Esophagus squamous epithelium (tissue), 5 donors: ENCODE measurements at regions not wholly inside any gene's neighbourhood (a gene's known extent, or its start where the extent isn't known, plus 50 kb on each side); places are given as distances from the start of the nearest gene placed in this dataset.
A peak's percentile ranks its signal among the peaks of the same experiment; 100 is the strongest.
"Not testable (repeated sequence)": the region's sequence is repeated elsewhere in the genome, so short reads cannot be mapped to it uniquely, and the experiment has no call there.

Source experiments
- DNase-seq: peaks from one replicate; lab custom pipeline; 2025; lab: John Stamatoyannopoulos, UW
- H3K27ac ChIP-seq, 4 donors: fragments of 200-600 bp; sonication (generic); one replicate each; pipeline ENCODE4 v1.5.1; 2016 to 2019; ENCODE audit warnings: mild to moderate bottlenecking in 1 of 4
- H3K27me3 ChIP-seq, 4 donors: fragments of 200-600 bp; sonication (generic); 1 replicate in 3 of 4; 2 replicates in 1 of 4; pipeline versions ENCODE4 v1.5.1 to v1.6.0; 2017 to 2021; ENCODE audit warnings: antibody characterized with exemption in 1 of 4
- H3K36me3 ChIP-seq, 3 donors: fragments of 200-600 bp; sonication (generic); one replicate each; pipeline ENCODE4 v1.5.1; 2016 to 2019
- H3K4me1 ChIP-seq, 3 donors: fragments of 200-600 bp; sonication (generic); one replicate each; pipeline ENCODE4 v1.5.1; 2017 to 2019
- H3K4me3 ChIP-seq, 4 donors: fragments of 200-600 bp; sonication (generic); 1 replicate in 3 of 4; 2 replicates in 1 of 4; pipeline ENCODE4 v1.5.1; 2016 to 2019; ENCODE audit warnings: mild to moderate bottlenecking in 2 of 4, moderate library complexity in 1 of 4
- H3K9me3 ChIP-seq, 3 donors: fragments of 200-600 bp; sonication (generic); one replicate each; pipeline ENCODE4 v1.5.1; 2016 to 2019
- POLR2A ChIP-seq, 4 donors: fragments of 450-650 bp; IDR thresholded peaks; one replicate each; pipeline ENCODE4 v1.6.1; 2017; ENCODE audit warnings: antibody characterized with exemption in 4 of 4, mild to moderate bottlenecking in 4 of 4, moderate library complexity in 3 of 4
- WGBS, 2 donors: methylation state at CpG; one replicate each; pipeline ENCODE4 v1.1.5; 2018; 5-methylcytosine and 5-hydroxymethylcytosine counted together
- intact Hi-C: fragments of 100-400 bp; cut with DNase I; formaldehyde crosslinking; loops from one replicate; pipeline ENCODE4 v1.15.0; 2022
- TF ChIP-seq, protein P1 (sequence below), 6 experiments: fragments of 450-650 bp in 4 of 6; fragments of 200-600 bp in 2 of 6; sonication (generic) in 2 of 6; IDR thresholded peaks; one replicate each; pipeline ENCODE4 v1.5.1; 2016 to 2019; ENCODE audit warnings: antibody characterized with exemption in 6 of 6, mild to moderate bottlenecking in 4 of 6, moderate library complexity in 4 of 6
- donor health status: DM: yes; HTN: yes; CAD: no.

DNA sequence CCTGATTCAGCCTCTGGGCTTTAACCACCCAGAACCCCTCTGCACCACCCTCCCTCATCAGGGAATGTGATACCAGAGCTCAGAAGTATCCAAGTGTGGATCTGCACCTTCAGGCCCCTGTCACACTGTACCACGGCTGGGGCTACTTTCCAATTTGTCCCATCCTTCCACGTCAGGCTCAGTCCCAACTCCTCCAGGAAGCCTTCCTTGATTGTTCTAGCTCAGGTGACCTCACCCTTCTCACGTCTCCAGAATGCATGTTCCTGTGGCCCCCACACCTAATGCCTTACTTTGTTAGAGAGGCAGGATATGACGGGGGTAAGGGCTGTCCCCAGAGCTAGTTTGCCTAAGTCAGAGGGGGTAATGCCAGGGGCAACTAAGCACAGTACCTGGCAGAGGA, 134.3 kb downstream of the TFCP2L1 start:
- TF ChIP-seq POLR2A (IDR thresholded peaks at IDR 0.05): no peak
- TF ChIP-seq, protein P1, sequence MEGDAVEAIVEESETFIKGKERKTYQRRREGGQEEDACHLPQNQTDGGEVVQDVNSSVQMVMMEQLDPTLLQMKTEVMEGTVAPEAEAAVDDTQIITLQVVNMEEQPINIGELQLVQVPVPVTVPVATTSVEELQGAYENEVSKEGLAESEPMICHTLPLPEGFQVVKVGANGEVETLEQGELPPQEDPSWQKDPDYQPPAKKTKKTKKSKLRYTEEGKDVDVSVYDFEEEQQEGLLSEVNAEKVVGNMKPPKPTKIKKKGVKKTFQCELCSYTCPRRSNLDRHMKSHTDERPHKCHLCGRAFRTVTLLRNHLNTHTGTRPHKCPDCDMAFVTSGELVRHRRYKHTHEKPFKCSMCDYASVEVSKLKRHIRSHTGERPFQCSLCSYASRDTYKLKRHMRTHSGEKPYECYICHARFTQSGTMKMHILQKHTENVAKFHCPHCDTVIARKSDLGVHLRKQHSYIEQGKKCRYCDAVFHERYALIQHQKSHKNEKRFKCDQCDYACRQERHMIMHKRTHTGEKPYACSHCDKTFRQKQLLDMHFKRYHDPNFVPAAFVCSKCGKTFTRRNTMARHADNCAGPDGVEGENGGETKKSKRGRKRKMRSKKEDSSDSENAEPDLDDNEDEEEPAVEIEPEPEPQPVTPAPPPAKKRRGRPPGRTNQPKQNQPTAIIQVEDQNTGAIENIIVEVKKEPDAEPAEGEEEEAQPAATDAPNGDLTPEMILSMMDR (IDR thresholded peaks at IDR 0.05): no peak
- H3K27me3 ChIP-seq: no peaks in the 10 kb centered on the region
- H3K36me3 ChIP-seq: no peaks in the 10 kb centered on the region
- intact Hi-C loops: no loop called here
- no peaks in the 10 kb centered on the region for H3K9me3 ChIP-seq
- no peak for DNase-seq
- H3K27ac ChIP-seq: peak overlapping the region in 3 of 4 donors; percentile 64 to 94 (median 93)
- WGBS, 2 donors: 52 to 85% methylated on average over 2 to 4 of the region's 4 CpGs
- no peak overlapping the region for H3K4me3 ChIP-seq
- peaks cover 14 to 59% (median 18%) of the 10 kb centered on the region in 3 donors for H3K4me1 ChIP-seq

DNA sequence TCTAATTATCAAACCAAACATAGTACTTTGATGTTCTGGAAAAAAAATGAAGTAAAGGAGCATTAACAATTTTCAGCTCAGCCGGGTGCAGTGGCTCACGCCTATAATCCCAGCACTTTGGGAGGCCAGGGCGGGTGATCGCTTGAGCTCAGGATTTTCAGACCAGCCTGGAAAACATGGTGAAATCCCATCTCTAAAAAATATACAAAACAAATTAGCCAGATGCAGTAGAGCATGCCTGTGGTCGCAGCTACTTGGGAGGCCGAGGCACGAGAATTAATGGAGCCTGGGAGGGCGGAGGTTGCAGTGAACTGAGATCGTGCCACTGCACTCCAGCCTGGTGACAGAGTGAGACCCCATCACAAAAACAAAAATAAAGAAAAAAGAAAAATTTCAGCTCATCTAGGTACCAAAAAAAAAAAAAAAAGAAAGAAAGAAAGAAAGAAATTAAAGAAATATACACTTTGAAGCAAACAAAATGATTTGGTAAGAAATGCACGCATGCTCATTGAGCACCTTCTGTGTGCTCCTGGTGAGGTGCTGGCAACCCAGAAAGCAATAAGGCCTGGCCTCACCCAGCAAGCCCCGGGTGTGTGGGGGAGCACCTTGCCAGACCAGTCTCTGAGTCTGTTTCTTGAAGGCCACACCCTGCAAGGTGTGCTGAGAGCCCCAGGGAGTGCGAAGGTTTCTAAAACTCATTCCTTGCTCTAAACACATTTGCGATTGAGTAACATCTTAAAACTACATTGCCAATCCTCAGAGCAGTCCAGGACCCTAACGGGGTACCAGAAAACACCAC, 133.5 kb downstream of the TFCP2L1 start:
- no peaks in the 10 kb centered on the region for H3K27me3 ChIP-seq
- no peak overlapping the region for H3K4me3 ChIP-seq
- intact Hi-C loops: no loop called here
- no peak for DNase-seq
- H3K9me3 ChIP-seq: no peaks in the 10 kb centered on the region
- peaks cover 16 to 67% (median 18%) of the 10 kb centered on the region in 3 donors for H3K4me1 ChIP-seq
- TF ChIP-seq, protein P1 (IDR thresholded peaks at IDR 0.05): no peak
- TF ChIP-seq POLR2A (IDR thresholded peaks at IDR 0.05): no peak
- no peaks in the 10 kb centered on the region for H3K36me3 ChIP-seq
- WGBS, 2 donors: 44 to 50% methylated on average over 13 to 14 of the region's 14 CpGs
- H3K27ac ChIP-seq: peak overlapping the region; percentile 86 to 94 (median 90)

DNA sequence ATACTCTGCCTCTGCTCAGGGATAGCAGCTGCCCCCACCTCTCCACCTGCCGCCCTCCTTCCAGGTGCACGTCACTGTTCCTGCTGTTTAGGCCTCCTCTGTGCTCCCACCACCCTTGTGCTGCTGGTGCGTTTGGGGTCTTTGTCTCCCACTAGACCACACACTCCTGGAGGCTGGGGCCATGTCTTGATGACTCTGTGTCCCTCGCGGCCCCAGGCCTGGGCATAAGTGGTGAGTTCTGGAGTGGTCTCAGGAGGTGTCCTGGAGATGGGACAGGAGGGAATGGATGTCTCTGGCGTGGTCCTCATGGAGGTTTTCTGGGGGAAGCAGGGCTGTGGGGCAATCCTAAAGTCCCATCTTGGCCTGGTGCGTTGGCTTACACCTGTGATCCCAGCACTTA, 132.1 kb downstream of the TFCP2L1 start:
- DNase-seq: no peak
- Histone ChIP-seq H3K4me1 (peaks cover 16 to 67% (median 18%) of the 10 kb centered on the region in 3 donors), H3K9me3 (peaks cover 0 to 10% (median 9%) of the 10 kb centered on the region in 3 donors), H3K36me3 (no peaks in the 10 kb centered on the region), H3K27ac (peak overlapping the region in 3 of 4 donors; percentile 86 to 94 (median 93)), H3K4me3 (no peak overlapping the region), H3K27me3 (no peaks in the 10 kb centered on the region)
- intact Hi-C loops: no loop called here
- TF ChIP-seq POLR2A (IDR thresholded peaks at IDR 0.05): no peak
- TF ChIP-seq, protein P1 (IDR thresholded peaks at IDR 0.05): no peak
- 100% methylated on average over 4 of the region's 7 CpGs; no CpG with 5 or more reads in 1 of the 2 donors for WGBS, 2 donors

DNA sequence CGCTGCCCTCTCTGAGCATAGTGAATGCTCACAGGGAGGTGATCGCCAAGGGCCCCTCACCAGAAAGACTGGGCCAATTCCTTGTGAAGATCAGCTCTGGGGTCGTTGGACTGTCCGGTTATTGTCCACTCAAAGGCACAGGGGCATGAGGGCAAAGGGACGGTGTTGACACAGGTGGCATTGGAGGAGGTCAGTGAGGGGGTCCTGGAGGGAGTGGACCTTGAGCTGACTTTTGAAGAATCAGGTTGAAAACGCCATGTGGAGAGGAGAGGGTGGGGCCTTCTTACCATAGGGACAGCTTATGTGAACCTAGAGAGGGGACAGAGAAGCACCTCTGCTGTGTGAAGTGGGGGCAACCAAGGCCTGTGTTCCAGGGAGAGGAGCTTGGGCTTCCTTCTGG, 131.5 kb downstream of the TFCP2L1 start:
- Histone ChIP-seq H3K27me3 (no peaks in the 10 kb centered on the region), H3K27ac (peak overlapping the region in 3 of 4 donors; percentile 86 to 94 (median 93)), H3K9me3 (peaks cover 0 to 11% (median 10%) of the 10 kb centered on the region in 3 donors), H3K36me3 (no peaks in the 10 kb centered on the region), H3K4me3 (no peak overlapping the region), H3K4me1 (peaks cover 16 to 68% (median 18%) of the 10 kb centered on the region in 3 donors)
- WGBS, 2 donors: 56 to 78% methylated on average over 4 to 6 of the region's 6 CpGs
- intact Hi-C loops: no loop called here
- TF ChIP-seq, protein P1 (IDR thresholded peaks at IDR 0.05): no peak
- TF ChIP-seq POLR2A (IDR thresholded peaks at IDR 0.05): no peak
- no peak for DNase-seq

DNA sequence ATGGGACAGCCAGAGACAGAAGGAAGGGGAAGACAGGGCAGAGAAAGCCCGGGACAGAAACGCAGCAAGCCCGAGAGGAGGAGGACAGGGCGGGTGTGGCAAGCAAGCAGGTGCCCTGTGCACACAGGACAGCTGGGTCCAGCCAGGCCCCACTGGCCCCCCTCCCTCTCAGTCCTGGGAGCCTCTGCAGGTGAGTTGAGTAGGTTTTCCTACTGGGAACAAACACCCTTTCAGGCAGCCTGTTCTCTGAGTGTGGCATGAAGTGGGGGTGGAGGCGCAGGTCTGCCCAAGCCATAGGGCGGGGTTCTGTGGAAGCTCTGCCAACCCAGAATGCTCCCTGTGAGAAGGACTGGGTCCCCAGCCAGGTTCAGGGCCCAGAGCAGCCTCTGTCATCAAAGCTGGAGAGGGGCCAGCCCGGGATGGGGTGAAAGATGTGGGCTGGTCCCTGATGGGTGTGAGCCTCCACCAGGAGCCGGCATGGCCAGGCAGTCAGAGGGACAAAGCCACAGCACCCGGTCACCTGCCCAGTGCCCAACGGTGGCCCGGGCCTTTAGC, 129.4 kb downstream of the TFCP2L1 start:
- Histone ChIP-seq H3K36me3 (no peaks in the 10 kb centered on the region), H3K9me3 (peaks cover 0 to 11% (median 10%) of the 10 kb centered on the region in 3 donors), H3K4me3 (no peak overlapping the region), H3K27ac (peak overlapping the region; percentile 80 to 94 (median 88)), H3K27me3 (no peaks in the 10 kb centered on the region), H3K4me1 (peaks cover 18 to 79% (median 19%) of the 10 kb centered on the region in 3 donors)
- 37 to 38% methylated on average over 4 to 9 of the region's 11 CpGs for WGBS, 2 donors
- no peak for DNase-seq
- TF ChIP-seq POLR2A (IDR thresholded peaks at IDR 0.05): peak in 2 of 4 donors; percentile 39 to 52
- TF ChIP-seq, protein P1 (IDR thresholded peaks at IDR 0.05): no peak
- intact Hi-C loops: no loop called here

DNA sequence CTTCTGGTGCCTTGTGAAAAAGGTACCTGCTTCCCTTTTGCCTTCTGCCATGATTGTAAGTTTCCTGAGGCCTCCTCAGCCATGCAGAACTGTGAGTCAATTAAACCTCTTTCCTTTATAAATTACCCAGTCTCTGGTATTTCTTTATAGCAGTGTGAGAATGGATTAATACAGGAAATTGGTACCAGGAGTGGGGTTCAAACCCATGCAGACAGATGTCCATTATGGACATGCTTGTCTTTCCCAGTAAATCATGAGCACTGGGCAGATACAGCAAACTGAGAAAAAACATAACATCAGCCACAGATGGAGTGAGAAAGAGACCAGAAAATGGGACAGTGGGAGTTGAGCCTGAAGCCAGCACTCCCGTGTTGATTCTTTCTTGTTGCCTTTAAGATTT, 127.5 kb downstream of the TFCP2L1 start:
- H3K27ac ChIP-seq, H3K4me3 ChIP-seq, H3K27me3 ChIP-seq, intact Hi-C loops, H3K36me3 ChIP-seq, DNase-seq: not testable (repeated sequence)
- WGBS, 2 donors: 91 to 100% methylated on average over 1 of the region's 1 CpG
- Histone ChIP-seq H3K9me3 (peaks cover 0 to 11% (median 10%) of the 10 kb centered on the region in 3 donors), H3K4me1 (peaks cover 7 to 67% (median 19%) of the 10 kb centered on the region in 3 donors)
